ENCODE measurements at regions not wholly inside any gene's neighbourhood (a gene's known extent, or its start where the extent isn't known, plus 50 kb on each side); places are given as distances from the start of the nearest gene placed in this dataset.

- TF ChIP-seq POLR2AphosphoS5 (IDR thresholded peaks at IDR 0.05) (no peak), CTCF (IDR thresholded peaks at IDR 0.05) (no peak), EP300 (IDR thresholded peaks at IDR 0.05; ENCODE audit: low read depth) (no peak)
These were observed 499.1 kb downstream of the CD83 start for GRCh38 chr6:14616656-14617055.
